ENCODE measurements at regions not wholly inside any gene's neighbourhood (a gene's known extent, or its start where the extent isn't known, plus 50 kb on each side); places are given as distances from the start of the nearest gene placed in this dataset.
"Not testable (repeated sequence)": the region's sequence is repeated elsewhere in the genome, so short reads cannot be mapped to it uniquely, and the experiment has no call there.

DNA sequence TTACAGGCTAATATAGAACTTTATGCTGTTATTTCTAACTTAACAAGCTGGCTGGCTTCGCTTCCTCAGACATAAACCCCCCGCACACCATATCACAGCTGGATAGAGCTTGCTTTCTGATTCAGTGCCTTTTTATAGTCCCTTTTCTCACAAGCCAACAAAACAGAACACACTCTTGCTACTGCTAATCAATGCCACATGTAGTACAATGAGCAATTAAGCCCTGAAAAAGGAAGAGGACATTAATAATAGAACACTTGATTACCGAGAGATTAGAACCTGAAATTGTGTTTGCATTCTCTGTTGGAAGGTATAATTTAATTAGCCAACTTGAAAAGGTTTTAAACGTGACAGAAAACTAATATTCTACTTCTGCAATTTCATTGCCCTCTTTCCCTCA is 267.7 kb upstream of the CYRIA start:
- in situ Hi-C loops (cut with MboI; ENCODE audit: low sequenced_read_pairs): no loop called here

DNA sequence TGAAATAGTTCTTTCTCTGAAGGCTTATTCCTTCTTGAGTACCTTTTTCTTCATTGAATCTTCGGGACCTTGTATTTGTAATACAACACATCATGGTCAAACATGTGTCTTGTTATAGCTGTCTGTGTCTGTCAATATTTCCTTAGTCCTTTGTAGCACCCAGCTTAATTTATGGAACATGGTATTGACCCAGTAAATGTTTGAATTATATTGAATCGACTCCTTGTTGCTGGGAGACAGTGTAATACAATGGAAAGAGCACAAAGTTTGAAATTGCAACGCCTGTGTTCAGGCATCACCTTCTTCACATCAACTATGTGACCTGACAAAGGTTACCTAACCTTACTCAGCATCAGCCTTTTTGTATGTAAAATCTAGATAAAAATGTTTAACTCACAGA is 267.2 kb upstream of the CYRIA start:
- in situ Hi-C loops (cut with MboI; ENCODE audit: low sequenced_read_pairs): no loop called here

DNA sequence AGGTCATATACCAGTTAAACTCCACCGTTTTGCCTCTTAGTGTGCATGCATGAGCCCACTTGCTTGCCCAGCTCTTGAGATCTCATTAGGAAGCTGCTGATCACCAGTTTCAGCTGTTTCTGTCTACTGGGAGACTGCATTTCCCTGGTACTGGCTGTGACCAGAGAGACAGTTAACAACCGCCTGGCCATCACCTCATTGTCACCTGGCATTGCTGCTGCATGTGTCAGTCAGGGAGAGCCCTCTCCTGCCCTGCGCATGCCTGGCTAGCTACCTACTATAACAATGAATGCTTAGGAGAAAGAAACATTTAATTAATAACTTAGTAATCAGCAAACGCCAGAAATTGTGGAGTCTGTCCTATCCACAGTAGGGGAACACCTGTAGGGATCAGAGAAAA is 265.8 kb upstream of the CYRIA start:
- in situ Hi-C loops (cut with MboI; ENCODE audit: low sequenced_read_pairs): no loop called here

DNA sequence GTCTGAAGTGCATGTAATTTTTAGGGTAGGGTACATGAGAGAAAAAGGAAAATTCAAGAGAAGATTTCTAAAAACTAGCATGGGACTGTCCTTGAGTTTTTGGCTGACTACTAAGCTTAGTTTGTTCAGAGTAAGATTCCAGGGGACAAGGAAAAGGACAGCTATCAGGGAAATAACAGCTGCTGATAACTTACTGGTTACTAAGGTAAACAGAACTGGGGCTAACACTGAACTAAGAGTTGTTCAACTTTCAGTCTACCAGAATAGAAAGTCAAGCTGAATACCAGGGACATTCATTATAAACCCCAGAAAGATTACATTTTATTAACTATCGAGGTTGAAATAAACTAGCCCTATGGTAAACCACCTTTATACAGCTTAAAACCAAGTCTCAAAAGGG is 261.8 kb upstream of the CYRIA start:
- in situ Hi-C loops (cut with MboI; ENCODE audit: low sequenced_read_pairs): no loop called here

DNA sequence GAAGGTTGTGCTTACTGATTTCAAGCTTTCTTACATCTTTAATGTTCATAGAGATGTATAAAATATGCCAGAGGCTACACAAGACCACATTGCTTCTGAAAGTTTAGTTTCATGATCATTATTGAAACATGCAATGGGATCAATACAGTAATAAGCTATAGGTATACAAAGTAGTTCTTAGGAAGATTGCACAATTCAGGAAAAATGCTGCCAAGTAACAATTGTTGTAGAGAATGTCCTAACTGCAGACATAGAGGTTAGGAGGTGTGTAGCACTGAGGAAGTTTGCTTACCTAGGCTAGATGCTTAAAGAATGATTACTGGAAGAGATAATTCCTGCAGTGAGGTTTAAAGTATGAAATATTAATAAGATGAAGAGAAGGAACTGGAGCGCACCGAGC is 259.5 kb upstream of the CYRIA start:
- in situ Hi-C loops (cut with MboI; ENCODE audit: low sequenced_read_pairs): no loop called here

DNA sequence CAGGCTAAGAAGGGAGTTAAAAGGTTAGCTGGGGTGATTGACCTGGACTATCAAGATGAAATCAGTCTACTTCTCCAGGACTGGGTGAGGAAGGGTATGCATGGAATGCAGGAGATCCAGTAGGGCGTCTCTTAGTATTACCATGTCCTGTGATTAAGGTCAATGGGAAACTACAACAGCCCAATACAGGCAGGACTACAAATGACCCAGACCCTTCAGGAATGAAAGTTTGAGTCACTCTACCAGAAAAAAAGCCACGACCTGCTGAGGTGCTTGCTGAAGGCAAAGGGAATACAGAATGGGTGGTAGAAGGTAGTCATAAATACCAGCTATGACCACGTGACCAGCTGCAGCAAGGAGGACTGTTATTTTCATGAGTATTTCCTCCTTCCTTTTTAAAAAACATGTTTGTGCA is 249.7 kb upstream of the CYRIA start:
- in situ Hi-C loops (cut with MboI; ENCODE audit: low sequenced_read_pairs): not testable (repeated sequence)

DNA sequence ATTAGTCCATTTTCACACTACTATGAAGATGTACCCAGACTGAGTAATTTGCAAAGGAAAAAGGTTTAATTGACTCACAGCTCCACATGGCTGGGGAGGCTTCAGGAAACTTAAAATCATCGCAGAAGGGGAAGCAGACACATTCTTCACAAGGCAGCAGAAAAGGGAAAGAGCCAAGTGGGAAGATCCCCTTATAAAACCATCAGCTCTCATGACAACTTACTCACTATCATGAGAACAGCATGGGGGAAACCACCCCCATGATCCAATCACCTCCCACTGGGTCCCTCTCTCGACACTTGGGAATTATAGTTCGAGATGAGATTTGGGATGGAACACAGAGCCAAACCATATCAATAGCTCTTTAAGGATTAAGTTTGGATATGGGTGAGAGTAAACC is 246.1 kb upstream of the CYRIA start:
- in situ Hi-C loops (cut with MboI; ENCODE audit: low sequenced_read_pairs): no loop called here

DNA sequence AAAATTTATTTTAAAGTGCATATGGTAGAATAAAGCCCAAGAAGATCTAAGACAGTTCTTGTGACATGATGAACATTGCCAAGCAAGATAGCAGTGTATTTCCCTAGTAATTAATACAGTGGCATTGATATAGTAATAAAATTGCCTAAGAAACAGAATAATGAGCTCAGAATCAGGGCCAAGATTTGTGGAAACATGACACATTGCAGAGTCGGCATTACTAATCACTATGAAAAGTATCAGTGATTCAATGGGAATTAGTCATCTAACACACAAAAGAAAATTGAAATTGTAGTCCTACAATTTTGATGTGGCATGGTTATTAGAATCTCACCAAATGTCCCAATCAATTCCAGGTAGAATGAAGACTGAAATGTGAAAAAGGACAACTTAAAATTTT is 243.0 kb upstream of the CYRIA start:
- in situ Hi-C loops (cut with MboI; ENCODE audit: low sequenced_read_pairs): no loop called here

DNA sequence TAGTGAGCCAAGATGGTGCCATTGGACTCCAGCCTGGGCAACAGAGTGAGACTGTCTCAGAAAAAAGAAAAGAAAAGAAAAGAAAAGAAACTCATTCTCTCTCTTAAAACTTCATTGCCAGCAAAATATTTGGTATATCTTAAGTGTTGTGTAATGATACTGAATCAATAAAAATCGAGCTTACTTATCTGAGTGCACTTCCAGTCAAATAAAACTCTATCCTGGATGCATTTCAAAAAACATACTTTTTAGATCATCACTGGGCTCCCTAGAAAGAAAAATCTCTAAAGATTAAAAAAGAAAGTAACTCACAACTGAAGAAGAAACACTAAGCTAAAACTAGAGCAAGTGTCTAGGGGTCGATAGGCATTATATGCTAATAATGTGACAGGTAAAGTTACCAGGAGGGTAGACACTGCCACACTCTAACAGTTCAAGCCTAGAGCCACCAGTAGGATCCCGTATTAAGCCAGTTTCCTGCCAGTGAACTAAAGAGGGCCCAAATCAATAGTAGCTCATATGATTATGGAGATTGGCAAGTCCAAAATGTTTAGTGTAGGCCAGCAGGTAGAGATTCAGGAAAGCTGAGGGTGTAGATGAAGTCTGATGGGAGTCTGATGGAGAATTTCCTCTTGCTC is 242.1 kb upstream of the CYRIA start:
- in situ Hi-C loops (cut with MboI; ENCODE audit: low sequenced_read_pairs): no loop called here

DNA sequence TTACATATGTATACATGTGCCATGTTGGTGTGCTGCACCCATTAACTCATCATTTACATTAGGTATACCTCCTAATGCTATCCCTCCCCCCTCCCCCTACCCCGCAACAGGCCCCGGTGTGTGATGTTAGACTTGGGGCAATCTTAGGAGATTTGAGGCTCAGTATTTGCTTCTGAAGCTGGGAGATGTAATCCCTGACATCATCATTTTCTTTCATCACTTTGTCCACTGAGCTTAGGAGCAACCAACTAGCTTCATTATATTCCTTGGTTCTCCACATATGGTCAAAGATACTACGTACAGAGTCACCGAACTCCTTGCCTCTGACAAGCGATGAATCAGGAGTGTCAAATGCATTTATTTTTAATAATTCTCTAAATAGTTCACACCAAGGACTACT is 239.7 kb upstream of the CYRIA start:
- in situ Hi-C loops (cut with MboI; ENCODE audit: low sequenced_read_pairs): not testable (repeated sequence)

DNA sequence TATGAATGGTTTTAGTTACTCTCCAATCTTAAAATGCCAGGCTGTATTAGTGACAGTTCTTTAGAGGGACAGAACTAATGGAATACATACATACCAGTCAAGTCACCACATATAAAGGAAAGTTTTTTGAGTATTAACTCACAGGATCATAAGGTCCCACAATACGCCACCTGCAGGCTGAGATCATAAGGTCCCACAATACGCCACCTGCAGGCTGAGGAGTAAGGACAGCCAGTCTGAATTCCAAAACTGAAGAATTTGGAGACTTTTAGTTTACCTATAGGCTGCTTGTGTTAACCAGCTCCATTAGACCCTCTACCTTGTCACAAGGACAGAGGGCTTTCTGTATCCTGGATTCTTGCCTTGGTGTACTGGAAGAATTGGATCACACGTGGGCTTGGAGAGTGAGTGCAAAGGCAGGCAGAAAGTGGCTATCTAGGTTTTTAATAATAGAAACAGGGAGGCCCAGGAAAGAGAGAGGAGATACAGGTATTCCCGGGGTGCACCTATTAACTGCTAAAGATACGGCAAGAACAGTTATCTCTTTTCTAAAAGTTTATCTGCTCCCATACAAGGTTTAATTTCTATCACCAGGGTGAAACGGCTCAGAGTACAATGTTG is 234.9 kb upstream of the CYRIA start:
- in situ Hi-C loops (cut with MboI; ENCODE audit: low sequenced_read_pairs): no loop called here

DNA sequence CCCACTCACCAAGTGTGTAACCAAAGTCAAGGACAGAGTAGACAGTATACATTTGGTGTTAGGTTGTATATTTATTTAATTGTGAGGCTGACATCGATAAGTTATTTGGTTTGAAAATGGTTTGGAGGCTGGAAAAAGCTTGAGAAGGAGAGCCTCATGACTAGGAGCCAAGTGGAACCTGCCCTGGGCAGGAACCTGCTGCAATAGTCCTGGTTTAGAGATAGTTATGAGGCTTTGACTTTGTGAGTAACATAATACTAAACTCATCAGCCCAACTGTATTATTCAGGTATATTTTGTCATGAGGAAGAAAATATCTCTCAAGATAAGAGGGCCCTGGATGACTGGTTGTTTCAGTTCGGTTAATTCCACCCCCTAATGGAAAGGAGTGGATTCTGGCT is 234.3 kb upstream of the CYRIA start:
- in situ Hi-C loops (cut with MboI; ENCODE audit: low sequenced_read_pairs): no loop called here

DNA sequence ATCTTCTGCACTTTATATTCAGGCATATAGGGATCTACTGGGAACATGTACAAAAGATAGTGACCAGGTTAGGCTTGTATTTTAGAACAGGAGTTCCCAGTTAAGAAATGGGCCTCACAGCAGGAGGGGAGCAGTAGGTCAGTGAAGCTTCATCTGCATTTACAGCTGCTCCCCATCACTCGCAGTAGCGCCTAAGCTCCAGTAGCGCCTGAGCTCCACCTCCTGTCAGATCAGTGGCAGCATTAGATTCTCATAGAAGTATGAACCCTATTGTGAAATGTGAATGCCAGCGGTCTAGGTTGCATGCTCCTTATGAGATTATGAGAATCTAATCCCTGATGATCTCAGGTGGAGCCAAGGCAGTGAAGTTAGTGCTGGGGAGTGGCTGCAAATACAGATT is 224.4 kb upstream of the CYRIA start:
- in situ Hi-C loops (cut with MboI; ENCODE audit: low sequenced_read_pairs): no loop called here

DNA sequence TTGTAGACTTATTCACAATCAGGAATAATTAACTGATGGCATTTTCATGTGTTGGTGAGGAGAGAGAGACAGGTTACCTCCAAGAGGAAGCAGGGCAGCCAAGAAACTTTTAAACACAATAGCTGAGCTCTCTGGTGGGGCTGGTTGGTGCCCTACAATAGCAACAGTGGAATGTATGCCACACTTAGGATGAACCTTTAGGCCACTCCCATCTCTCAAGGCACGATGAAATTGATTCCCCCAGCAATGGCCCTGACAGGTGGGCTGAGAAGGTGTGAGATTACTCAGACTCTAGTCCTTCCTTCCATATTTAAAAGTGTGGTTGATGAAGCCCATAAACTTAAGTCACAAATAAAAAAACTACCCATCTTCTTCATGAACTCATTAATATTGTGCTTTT is 219.4 kb upstream of the CYRIA start:
- in situ Hi-C loops (cut with MboI; ENCODE audit: low sequenced_read_pairs): no loop called here

DNA sequence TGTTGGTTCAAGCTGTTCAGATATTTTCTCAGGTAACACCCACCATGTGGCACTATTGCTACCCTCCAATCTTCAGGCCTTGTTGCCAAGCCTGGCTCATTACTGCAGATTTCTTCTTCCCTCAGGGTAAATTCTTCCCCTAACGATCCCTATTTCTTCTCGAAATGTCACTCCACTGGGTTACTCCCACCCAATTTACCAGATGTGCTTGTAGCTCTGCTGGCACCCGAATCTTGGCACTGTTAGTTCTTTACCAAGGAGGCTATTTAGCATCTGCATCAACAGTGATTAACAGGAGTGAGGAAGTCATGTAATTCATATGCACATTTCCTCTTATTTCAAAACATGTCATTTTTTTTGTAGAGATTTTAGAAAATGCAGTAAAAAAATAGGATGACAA is 217.1 kb upstream of the CYRIA start:
- in situ Hi-C loops (cut with MboI; ENCODE audit: low sequenced_read_pairs): no loop called here

DNA sequence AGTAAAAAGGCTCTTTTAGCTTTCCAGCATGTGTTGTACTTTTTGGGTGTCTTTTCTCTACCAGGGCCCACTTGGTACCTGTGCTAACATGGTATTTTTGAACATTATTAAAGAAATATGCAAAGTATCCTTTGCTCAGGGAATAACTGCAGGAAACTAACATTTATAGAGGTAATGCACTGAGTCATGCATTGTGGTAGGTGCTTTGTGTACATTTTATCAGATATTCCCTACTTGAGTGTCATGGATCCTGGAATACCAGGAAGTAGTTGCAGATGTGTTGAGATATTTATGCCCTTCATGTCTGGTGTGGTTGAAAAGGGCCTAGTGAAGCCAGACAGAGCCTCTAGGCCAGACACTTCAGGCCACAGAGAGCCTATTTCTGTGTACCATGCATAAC is 215.5 kb upstream of the CYRIA start:
- in situ Hi-C loops (cut with MboI; ENCODE audit: low sequenced_read_pairs): no loop called here

DNA sequence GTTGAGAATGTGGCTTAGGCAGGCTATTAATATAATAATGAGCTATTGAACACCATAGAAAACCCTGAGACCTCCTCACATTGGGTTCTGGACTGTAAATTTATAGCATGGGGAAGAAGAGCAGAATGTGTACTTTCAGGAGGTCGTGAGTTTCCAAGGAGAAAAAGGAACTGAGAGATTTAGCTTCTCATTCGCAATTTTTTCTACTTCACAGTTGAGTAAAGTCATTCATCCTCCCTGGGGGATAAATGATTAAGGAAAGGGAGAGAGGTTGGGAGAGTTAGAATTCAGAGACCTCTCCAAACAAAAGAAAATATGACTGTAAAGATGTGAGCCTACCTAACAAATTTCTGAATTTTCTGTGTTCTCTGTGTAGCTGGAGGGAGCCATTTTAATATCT is 205.8 kb upstream of the CYRIA start:
- in situ Hi-C loops (cut with MboI; ENCODE audit: low sequenced_read_pairs): no loop called here

DNA sequence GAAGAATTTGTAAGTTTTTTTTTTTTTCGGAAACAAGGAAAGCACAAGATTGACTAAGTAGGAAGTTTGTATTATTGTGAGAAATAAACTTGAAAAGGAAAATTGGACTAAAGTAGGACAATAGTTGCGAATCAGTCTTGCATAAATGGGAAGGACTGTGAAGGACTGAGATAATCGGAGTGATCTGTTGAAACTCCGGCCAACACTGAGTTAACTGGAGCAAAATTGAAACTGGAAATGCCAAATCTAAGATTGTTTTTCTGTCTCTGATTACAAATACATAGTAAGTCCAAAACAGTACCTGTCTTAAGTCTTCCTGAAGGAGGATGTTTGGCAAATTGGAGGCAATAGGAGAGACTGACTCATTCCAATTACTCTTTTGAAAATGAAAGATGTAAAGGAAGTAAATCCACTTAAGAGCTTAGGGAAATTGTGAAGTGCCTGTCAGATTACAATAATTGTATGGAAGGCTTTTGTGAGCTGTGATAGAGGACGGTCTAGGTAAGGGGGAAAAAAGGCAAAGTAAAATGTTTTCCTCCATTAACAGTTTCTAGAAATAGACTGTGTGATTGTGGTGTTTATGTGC is 204.9 kb upstream of the CYRIA start:
- in situ Hi-C loops (cut with MboI; ENCODE audit: low sequenced_read_pairs): no loop called here

DNA sequence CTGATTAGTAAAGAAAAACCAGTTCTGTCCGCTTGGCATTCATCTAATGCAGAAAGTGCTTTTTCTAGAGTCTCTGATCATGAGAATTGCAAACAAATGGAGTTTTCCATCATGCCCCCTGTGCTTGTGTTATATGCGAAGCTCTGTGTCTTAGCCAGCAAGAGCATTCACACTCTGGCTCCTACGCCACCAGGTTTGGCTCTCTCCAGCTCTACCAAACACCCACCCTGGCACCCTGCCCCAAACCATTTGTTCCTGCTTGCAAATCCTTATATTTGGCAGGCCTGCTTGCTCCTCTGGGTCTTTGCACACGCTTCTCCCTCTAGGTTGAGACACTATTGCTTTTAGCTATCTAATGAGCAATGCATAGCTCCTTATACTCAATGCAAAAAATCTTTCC is 204.1 kb upstream of the CYRIA start:
- in situ Hi-C loops (cut with MboI; ENCODE audit: low sequenced_read_pairs): no loop called here

DNA sequence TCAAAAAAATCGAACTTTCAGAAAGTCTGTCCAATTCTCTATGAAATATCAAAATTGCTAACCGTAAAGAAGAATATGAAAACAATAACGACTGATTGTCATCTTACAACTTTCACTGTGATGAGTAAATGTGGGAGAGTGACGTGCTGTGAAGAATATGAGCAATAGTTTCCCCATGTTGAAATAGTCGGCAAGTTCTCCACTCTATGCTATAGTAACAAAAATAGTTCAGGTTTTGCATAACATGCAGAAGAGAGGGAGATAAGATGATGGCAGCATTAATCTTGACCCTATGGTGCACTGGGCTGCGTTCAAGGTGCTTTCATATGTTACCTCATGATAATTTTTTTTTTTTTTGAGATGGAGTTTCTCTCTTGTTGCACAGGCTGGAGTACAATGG is 196.8 kb upstream of the CYRIA start:
- in situ Hi-C loops (cut with MboI; ENCODE audit: low sequenced_read_pairs): no loop called here

DNA sequence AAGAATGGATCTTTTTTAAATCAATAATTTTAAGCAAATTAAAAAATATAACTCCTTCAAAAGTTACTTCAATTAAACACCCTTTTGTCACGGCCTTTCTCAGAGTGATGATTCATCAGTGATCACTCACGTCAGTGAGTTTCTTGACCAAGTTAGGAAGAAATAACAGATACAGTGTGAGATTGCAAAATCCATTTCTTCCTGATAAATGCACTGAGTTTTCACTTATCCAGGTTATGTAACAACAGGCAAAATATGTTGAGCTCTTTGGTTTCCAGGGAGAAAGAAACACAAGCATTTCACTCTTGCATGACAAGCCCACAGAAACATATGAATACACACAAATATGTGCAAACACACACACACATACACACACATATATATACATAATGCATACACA is 195.9 kb upstream of the CYRIA start:
- in situ Hi-C loops (cut with MboI; ENCODE audit: low sequenced_read_pairs): no loop called here

DNA sequence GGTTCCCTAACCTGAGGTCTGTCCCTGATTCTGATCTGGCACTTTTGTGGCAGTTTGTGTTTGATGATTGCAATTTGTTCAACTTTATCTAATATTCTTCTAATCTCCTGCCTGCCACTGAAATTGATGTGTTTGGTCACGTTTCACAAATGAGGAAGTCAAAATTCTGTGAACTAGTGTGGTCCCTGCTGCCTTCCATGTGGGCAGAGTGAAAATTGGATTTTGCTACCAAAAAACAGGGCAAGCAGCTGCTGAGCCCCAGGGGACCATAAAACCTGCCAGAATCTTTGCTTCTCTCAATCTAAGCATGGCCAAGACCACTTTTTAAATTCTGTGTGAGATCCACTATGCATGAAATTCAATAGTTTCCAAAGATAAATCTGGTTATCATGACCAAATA is 195.5 kb upstream of the CYRIA start:
- in situ Hi-C loops (cut with MboI; ENCODE audit: low sequenced_read_pairs): no loop called here

DNA sequence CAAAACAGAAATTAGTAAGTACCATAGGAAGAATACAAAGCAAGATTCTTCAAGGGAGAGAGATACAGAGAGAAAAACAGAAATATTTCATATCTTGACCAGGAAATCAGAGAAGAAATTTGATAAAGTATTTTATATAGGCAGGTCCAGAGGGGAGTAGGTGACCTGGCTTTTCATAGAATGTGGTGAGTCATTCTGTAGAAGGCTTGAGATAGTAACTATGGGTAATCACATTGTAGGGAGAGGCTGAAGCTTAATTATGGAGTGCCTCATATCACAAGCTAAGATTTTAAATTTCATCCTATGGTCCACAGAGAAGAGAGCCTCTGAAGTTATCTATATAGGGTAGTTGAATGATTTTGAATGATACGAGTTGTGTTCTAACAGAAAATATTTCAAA is 195.0 kb upstream of the CYRIA start:
- in situ Hi-C loops (cut with MboI; ENCODE audit: low sequenced_read_pairs): no loop called here

Measured in HL-60/S4 treated with retinoic acid at 250 ng/mL for 4 days and 3 days (cell line).